K562 (cell line): ENCODE measurements at regions not wholly inside any gene's neighbourhood (a gene's known extent, or its start where the extent isn't known, plus 50 kb on each side); places are given as distances from the start of the nearest gene placed in this dataset.

Experiments
- MXI1 ChIP-seq: IDR thresholded peaks from 2 replicates; pipeline ENCODE4 v1.6.1; 2011; ENCODE audit warnings: low read depth, mild to moderate bottlenecking, improper control_type of control experiment, low read length
- SRF ChIP-seq, 2 experiments: fragments of 250-450, 450-650 bp in 1 of 2; sonication (Bioruptor Pico) in 1 of 2; sonication (generic) in 1 of 2; formaldehyde crosslinking; IDR thresholded peaks; 2 replicates each; pipeline versions ENCODE4 v1.5.0 to v1.5.1; 2020 to 2022; ENCODE audit warnings: mild to moderate bottlenecking in 1 of 2, missing genetic modification reagents in 1 of 2

DNA sequence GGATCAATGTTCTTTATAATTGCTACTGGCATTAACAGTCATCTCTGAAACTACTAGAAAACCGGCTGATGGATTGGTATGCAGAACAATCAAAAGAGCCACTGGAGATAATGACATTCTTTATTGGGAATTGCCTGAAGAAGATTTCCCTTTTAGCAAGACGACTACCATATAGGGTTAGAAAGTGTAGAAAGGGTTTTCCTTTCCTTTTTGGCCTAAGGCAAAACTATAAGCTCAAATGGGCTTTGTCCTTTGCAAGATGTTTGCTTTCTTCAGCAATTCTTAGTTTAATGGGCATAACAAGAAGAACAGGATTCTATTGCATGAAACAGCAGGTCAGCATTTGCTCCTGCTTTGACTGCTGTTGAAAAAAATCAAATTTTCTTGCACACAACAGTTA, 214.2 kb upstream of the PCDH10 start:
- TF ChIP-seq MXI1 (no peak), SRF (CRISPR knock-in tag; IDR thresholded peaks at IDR 0.05) (no peak)
